ENCODE measurements at regions not wholly inside any gene's neighbourhood (a gene's known extent, or its start where the extent isn't known, plus 50 kb on each side); places are given as distances from the start of the nearest gene placed in this dataset.
"Not testable (repeated sequence)": the region's sequence is repeated elsewhere in the genome, so short reads cannot be mapped to it uniquely, and the experiment has no call there.

GRCh38 chr22:26927821-26928220 lies 270.4 kb downstream of the MIAT start:
- no peak for DNase-seq (ENCODE audit: low read depth)

- no peak for DNase-seq (ENCODE audit: low read depth)
Measured at GRCh38 chr22:26931471-26931870, 274.1 kb downstream of the MIAT start.

DNA sequence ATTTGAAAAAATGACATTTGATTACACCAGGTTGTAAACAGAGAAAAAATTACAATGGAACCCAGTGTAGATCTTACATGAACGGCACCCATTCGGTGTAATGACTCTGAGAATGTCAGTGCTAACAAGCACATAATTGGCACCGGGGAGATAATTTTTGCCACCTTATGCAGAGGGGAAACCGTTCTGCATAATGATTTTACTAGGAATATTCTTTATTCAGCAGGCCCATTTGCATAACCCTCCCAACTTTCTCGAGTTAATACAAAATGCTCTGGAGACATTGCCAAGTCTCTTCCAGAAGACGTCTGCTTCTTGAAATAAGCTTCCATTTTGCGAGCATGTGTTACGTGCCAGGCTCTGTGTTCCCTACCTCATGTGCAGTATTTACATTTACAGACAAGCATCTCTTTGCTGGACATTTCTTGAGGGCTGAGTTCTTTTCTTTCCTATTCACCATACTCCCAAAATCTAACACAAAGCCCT lies 275.8 kb downstream of the MIAT start:
- DNase-seq (ENCODE audit: low read depth): no peak

DNA sequence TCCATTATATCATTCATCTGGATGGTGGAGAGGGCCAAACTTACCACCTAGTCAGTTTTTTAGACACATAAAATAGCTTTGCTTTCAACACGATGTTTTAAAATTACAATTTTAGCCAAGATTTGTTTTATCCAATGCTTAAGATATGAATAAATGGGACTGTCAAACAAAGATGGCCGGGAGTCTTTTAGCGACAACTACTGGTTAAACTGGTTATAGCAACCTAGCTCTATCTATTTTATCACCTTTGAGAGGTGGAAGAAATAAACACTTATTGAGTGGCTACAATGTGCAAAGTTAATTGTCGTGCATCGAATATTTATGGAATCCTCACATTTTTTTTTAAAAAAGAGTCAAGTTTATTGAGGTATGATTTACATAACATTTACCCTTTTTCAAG lies 279.8 kb downstream of the MIAT start:
- no peak for DNase-seq (ENCODE audit: low read depth)

DNA sequence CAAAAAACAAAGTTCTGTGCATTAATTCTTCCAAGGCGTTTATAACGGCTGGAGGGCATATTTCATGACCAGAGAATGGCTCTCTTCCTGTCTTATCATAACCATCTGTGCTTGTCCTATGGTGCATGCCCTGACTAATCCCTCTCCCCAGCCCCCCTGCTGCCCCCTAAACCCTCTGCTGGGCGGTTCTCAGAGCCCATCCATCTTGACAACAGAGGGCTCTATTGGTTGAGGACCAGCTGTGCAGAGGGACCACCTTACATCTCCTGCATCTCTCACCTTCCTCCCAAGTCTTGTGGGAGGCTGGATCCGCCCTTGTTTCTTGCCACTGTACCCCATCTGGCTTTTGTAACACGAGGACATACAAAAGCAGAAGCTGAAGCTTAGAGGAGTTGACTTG lies 282.1 kb downstream of the MIAT start:
- no peak for DNase-seq (ENCODE audit: low read depth)

- no peak for DNase-seq (ENCODE audit: low read depth)
Measured at GRCh38 chr22:26941896-26942636, 284.7 kb downstream of the MIAT start.

DNA sequence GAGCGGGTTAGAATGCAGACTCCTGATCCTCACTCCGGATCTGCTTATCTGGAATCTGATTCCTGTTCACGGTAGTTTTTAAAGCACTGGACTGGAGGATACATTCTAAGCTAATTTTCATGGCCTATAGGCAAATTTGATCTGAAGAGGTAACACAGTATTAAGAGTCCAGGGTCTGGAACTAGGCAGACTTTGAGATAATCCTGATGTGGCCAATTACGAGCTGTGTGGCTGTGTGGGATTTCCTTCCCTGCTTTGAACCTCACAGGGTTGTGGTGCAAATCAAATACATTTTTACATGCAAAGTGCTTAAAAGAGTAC lies 285.2 kb downstream of the MIAT start:
- no peak for DNase-seq (ENCODE audit: low read depth)

- DNase-seq (ENCODE audit: low read depth): no peak
Measured at GRCh38 chr22:26945565-26945964, 288.2 kb downstream of the MIAT start.

DNA sequence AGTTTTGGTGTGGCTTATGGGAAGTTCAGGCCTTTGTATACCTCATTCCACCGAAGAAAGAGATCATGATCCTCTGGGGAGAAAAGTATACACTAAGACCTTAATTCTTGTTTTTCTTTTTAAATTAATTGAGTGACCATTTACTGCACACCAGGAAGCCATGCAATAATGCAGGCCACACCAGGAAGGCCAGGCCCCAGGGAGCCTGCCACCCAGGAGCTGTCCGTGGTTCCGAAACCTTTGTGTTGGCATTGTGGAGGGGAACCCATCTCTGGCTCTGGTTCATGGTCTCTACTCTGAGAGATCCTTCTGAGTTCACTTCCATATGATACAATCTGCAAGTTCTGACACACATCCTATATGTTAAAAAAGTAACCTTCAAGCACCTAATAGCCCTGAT lies 291.8 kb downstream of the MIAT start:
- no peak for DNase-seq (ENCODE audit: low read depth)

GRCh38 chr22:26951139-26951538 lies 293.8 kb downstream of the MIAT start:
- DNase-seq (ENCODE audit: low read depth): not testable (repeated sequence)

GRCh38 chr22:26952004-26952403 lies 294.6 kb downstream of the MIAT start:
- DNase-seq (ENCODE audit: low read depth): no peak

GRCh38 chr22:26952451-26953011 lies 295.1 kb downstream of the MIAT start:
- DNase-seq (ENCODE audit: low read depth): no peak

- no peak for DNase-seq (ENCODE audit: low read depth)
Measured at GRCh38 chr22:26953012-26953883, 295.9 kb downstream of the MIAT start.

DNA sequence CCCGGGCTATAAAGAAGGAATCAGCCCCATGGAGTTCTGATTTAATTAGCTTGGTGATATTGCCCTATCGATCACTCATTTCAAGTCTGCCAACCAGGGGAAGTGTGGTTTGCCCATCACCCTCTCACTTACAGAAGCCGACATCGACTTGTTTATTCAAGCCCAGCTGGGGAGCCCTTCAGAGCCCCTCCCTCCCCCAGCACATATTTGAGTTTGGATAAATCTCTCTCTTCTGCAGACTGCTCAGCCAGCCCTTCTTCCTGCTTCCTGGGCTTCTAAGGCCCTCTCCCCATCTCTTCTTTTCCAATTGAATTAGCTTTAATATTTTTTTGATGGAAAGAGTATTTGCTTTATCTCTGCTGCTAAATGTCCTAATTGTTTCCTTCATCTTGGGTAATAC lies 299.0 kb downstream of the MIAT start:
- no peak for DNase-seq (ENCODE audit: low read depth)

- DNase-seq (ENCODE audit: low read depth): no peak
Measured at GRCh38 chr22:26957176-26957575, 299.8 kb downstream of the MIAT start.

GRCh38 chr22:26957897-26958296 lies 300.5 kb downstream of the MIAT start:
- DNase-seq (ENCODE audit: low read depth): no peak

- DNase-seq (ENCODE audit: low read depth): no peak
Measured at GRCh38 chr22:26958378-26958777, 301.0 kb downstream of the MIAT start.

DNA sequence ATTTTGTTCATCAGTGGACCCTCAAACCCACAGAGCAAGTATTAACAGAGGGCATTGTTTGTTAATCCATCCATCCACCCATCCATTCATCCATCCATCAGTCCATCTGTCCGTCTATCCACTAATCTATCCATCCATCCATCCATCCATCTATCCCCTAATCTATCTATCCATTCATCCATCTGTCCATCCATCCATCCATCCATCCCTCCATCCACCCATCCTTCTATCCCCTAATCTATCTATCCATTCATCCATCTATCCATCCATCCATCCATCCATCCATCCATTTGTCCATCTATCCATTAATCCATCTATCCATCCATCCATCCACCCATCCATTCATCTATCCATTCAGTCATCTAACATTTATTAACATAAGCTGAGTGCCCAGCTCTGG lies 307.3 kb downstream of the MIAT start:
- DNase-seq (ENCODE audit: low read depth): no peak

GRCh38 chr22:26967282-26967681 lies 309.9 kb downstream of the MIAT start:
- no peak for DNase-seq (ENCODE audit: low read depth)

GRCh38 chr22:26968859-26969523 lies 311.6 kb downstream of the MIAT start:
- no peak for DNase-seq (ENCODE audit: low read depth)

GRCh38 chr22:26970809-26971394 lies 313.5 kb downstream of the MIAT start:
- no peak for DNase-seq (ENCODE audit: low read depth)

DNA sequence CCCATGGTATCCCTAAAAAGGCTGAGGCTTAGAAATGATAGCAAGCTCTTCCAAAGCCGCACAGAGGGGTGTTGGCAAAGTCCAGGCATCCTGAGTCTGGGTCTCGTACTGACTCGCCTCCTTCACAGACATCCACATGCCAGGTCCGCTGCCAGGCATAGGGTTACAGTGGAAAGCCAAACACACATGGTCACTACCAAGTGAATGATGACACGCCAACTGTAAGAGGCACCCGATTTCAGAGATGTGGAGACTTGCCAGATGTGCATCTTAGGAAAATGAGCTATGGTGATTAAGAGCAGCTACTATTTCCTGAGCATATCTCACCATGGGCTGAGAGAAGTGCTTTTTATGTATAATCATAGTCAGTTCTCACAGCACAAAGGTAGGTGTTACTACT lies 314.9 kb downstream of the MIAT start:
- no peak for DNase-seq (ENCODE audit: low read depth)
